ENCODE measurements at regions not wholly inside any gene's neighbourhood (a gene's known extent, or its start where the extent isn't known, plus 50 kb on each side); places are given as distances from the start of the nearest gene placed in this dataset.

DNA sequence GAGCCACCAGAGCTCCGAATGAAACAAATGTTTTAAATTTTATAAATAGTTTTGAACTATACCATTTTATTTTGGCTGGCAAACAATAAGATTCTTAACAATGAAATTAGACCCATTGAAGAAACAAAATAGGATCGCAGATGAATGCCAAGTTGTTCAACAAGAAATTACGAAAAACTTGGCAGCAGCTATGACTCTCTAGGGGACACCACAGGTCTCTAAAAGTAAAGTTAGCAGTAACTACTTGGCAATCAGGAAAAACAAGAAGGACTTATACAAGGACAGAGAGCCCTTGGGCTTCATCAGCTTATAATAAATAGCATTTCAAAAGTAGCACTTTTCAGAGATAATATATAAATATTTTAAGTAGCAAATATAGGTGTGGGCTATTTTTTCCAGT is 603.8 kb upstream of the PSMD7 start:
- whole genome bisulfite sequencing (ENCODE audit: insufficient coverage), result 20% methylated on average over 1 of the region's 3 CpGs
- no peaks in the 10 kb centered on the region for H3K4me1 ChIP-seq (ENCODE audit: control insufficient read depth, insufficient read depth, low read length)
- H3K4me3 ChIP-seq (ENCODE audit: low read length), result no peak overlapping the region
- peaks cover 2% of the 10 kb centered on the region for H3K9me3 ChIP-seq (replicated peaks; ENCODE audit: control insufficient read depth, low read depth, low read length)
- DNase-seq, result peak; percentile 22
- no peaks in the 10 kb centered on the region for H3K36me3 ChIP-seq (ENCODE audit: control insufficient read depth, insufficient read depth, low read length)
- H3K27me3 ChIP-seq (ENCODE audit: control insufficient read depth, insufficient read depth, low read length), result no peaks in the 10 kb centered on the region
- no peak overlapping the region for H3K27ac ChIP-seq (ENCODE audit: low read length)

GRCh38 chr16:73683804-73684203 is 612.8 kb upstream of the PSMD7 start:
- no peak for DNase-seq

GRCh38 chr16:73672135-73672534 is 624.2 kb upstream of the ZFHX3 start:
- no peak for DNase-seq
- WGBS (ENCODE audit: insufficient coverage), result 60% methylated on average over 1 of the region's 3 CpGs
- no peak overlapping the region for H3K4me3 ChIP-seq (ENCODE audit: low read length)
- H3K4me1 ChIP-seq (ENCODE audit: control insufficient read depth, insufficient read depth, low read length), result no peaks in the 10 kb centered on the region
- no peaks in the 10 kb centered on the region for H3K9me3 ChIP-seq (replicated peaks; ENCODE audit: control insufficient read depth, low read depth, low read length)
- no peaks in the 10 kb centered on the region for H3K27me3 ChIP-seq (ENCODE audit: control insufficient read depth, insufficient read depth, low read length)
- no peaks in the 10 kb centered on the region for H3K36me3 ChIP-seq (ENCODE audit: control insufficient read depth, insufficient read depth, low read length)
- H3K27ac ChIP-seq (ENCODE audit: low read length), result no peak overlapping the region

More at GRCh38 chr16:73683804-73684203, 612.8 kb upstream of the PSMD7 start:
- no CpG with 5 or more reads among the region's 2 CpGs for WGBS (ENCODE audit: insufficient coverage)
- H3K4me3 ChIP-seq (ENCODE audit: low read length), result no peak overlapping the region
- H3K9me3 ChIP-seq (replicated peaks; ENCODE audit: control insufficient read depth, low read depth, low read length), result peaks cover 2% of the 10 kb centered on the region
- H3K36me3 ChIP-seq (ENCODE audit: control insufficient read depth, insufficient read depth, low read length), result no peaks in the 10 kb centered on the region
- no peak overlapping the region for H3K27ac ChIP-seq (ENCODE audit: low read length)
- H3K4me1 ChIP-seq (ENCODE audit: control insufficient read depth, insufficient read depth, low read length), result no peaks in the 10 kb centered on the region
- no peaks in the 10 kb centered on the region for H3K27me3 ChIP-seq (ENCODE audit: control insufficient read depth, insufficient read depth, low read length)

DNA sequence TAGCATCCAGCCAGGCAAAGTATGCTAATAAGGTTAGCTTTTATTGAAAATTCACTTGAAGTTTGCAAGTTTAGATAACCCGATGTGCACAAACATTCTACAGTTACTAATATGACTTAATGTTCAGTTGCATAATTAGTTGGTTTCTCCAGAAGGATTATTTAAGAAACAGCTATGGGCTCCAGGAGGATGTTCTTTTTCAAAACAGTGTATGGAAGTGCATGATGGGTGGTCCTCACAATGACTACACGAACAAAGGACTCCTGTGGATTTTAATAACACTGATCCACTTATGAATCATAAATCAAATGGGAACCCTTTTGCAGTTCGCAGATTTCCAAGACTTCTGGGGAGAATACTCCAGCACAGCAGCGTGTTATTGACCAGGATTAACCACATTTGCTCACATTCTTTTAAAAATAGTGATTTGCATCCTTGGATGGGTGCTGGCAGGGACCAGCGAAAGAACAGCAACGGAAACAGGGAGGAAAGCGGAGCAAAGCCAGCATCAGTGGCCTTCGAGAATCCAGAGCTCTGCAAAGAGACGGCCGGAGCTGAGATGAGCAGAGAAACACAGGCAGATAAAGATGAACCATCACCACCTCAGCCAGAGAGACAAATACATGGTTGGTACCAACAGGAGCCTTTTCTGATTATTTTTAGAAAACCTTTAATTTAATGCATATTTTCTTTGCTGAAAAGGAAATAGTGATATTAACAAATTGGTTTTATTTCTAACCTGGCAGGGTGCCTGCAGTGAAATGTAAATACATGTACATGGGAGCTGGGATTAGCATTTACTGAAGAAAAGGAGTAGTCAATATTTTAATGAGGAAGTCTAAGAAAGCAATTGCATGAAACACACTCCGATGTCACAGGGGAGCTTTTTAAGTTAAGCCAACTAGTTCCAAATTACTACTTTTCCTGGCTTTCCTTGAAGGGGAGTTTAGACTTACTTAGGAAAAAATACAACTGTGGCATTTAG is 623.2 kb upstream of the ZFHX3 start:
- Histone ChIP-seq H3K4me1 (ENCODE audit: control insufficient read depth, insufficient read depth, low read length) (no peaks in the 10 kb centered on the region), H3K36me3 (ENCODE audit: control insufficient read depth, insufficient read depth, low read length) (no peaks in the 10 kb centered on the region), H3K4me3 (ENCODE audit: low read length) (no peak overlapping the region), H3K9me3 (replicated peaks; ENCODE audit: control insufficient read depth, low read depth, low read length) (no peaks in the 10 kb centered on the region), H3K27me3 (ENCODE audit: control insufficient read depth, insufficient read depth, low read length) (no peaks in the 10 kb centered on the region), H3K27ac (ENCODE audit: low read length) (no peak overlapping the region)
- 12% methylated on average over 6 of the region's 11 CpGs for WGBS (ENCODE audit: insufficient coverage)
- DNase-seq, result no peak

GRCh38 chr16:73669535-73670274 is 621.8 kb upstream of the ZFHX3 start:
- Histone ChIP-seq H3K27me3 (ENCODE audit: control insufficient read depth, insufficient read depth, low read length) (no peaks in the 10 kb centered on the region), H3K9me3 (replicated peaks; ENCODE audit: control insufficient read depth, low read depth, low read length) (no peaks in the 10 kb centered on the region), H3K36me3 (ENCODE audit: control insufficient read depth, insufficient read depth, low read length) (no peaks in the 10 kb centered on the region), H3K27ac (ENCODE audit: low read length) (no peak overlapping the region), H3K4me1 (ENCODE audit: control insufficient read depth, insufficient read depth, low read length) (no peaks in the 10 kb centered on the region), H3K4me3 (ENCODE audit: low read length) (no peak overlapping the region)
- WGBS (ENCODE audit: insufficient coverage), result no CpG with 5 or more reads among the region's 4 CpGs
- no peak for DNase-seq

GRCh38 chr16:73663720-73664119 is 615.8 kb upstream of the ZFHX3 start:
- 17% methylated on average over 1 of the region's 2 CpGs for WGBS (ENCODE audit: insufficient coverage)
- Histone ChIP-seq H3K27ac (ENCODE audit: low read length) (no peak overlapping the region), H3K4me3 (ENCODE audit: low read length) (no peak overlapping the region), H3K9me3 (replicated peaks; ENCODE audit: control insufficient read depth, low read depth, low read length) (no peaks in the 10 kb centered on the region), H3K36me3 (ENCODE audit: control insufficient read depth, insufficient read depth, low read length) (no peaks in the 10 kb centered on the region), H3K4me1 (ENCODE audit: control insufficient read depth, insufficient read depth, low read length) (no peaks in the 10 kb centered on the region), H3K27me3 (ENCODE audit: control insufficient read depth, insufficient read depth, low read length) (no peaks in the 10 kb centered on the region)
- DNase-seq, result no peak

GRCh38 chr16:73636196-73636595 is 588.3 kb upstream of the ZFHX3 start:
- no peak for DNase-seq
- no peaks in the 10 kb centered on the region for H3K36me3 ChIP-seq (ENCODE audit: control insufficient read depth, insufficient read depth, low read length)
- no peaks in the 10 kb centered on the region for H3K4me1 ChIP-seq (ENCODE audit: control insufficient read depth, insufficient read depth, low read length)
- WGBS (ENCODE audit: insufficient coverage), result no CpG with 5 or more reads among the region's 2 CpGs
- no peaks in the 10 kb centered on the region for H3K27me3 ChIP-seq (ENCODE audit: control insufficient read depth, insufficient read depth, low read length)
- H3K4me3 ChIP-seq (ENCODE audit: low read length), result no peak overlapping the region
- H3K9me3 ChIP-seq (replicated peaks; ENCODE audit: control insufficient read depth, low read depth, low read length), result no peaks in the 10 kb centered on the region
- no peak overlapping the region for H3K27ac ChIP-seq (ENCODE audit: low read length)

GRCh38 chr16:73629011-73629410 is 581.1 kb upstream of the ZFHX3 start:
- WGBS (ENCODE audit: insufficient coverage), result no CpG with 5 or more reads among the region's 8 CpGs
- DNase-seq, result no peak
- H3K9me3 ChIP-seq (replicated peaks; ENCODE audit: control insufficient read depth, low read depth, low read length), result no peaks in the 10 kb centered on the region

GRCh38 chr16:73617738-73618137 is 569.8 kb upstream of the ZFHX3 start:
- WGBS (ENCODE audit: insufficient coverage), result 76% methylated on average over 4 of the region's 4 CpGs
- H3K9me3 ChIP-seq (replicated peaks; ENCODE audit: control insufficient read depth, low read depth, low read length), result no peaks in the 10 kb centered on the region
- H3K27ac ChIP-seq (ENCODE audit: low read length), result no peak overlapping the region
- no peaks in the 10 kb centered on the region for H3K4me1 ChIP-seq (ENCODE audit: control insufficient read depth, insufficient read depth, low read length)
- peaks cover 2% of the 10 kb centered on the region for H3K27me3 ChIP-seq (ENCODE audit: control insufficient read depth, insufficient read depth, low read length)
- DNase-seq, result no peak
- H3K36me3 ChIP-seq (ENCODE audit: control insufficient read depth, insufficient read depth, low read length), result no peaks in the 10 kb centered on the region
- H3K4me3 ChIP-seq (ENCODE audit: low read length), result no peak overlapping the region

More at GRCh38 chr16:73629011-73629410, 581.1 kb upstream of the ZFHX3 start:
- H3K27me3 ChIP-seq (ENCODE audit: control insufficient read depth, insufficient read depth, low read length), result no peaks in the 10 kb centered on the region
- H3K36me3 ChIP-seq (ENCODE audit: control insufficient read depth, insufficient read depth, low read length), result no peaks in the 10 kb centered on the region
- H3K4me1 ChIP-seq (ENCODE audit: control insufficient read depth, insufficient read depth, low read length), result no peaks in the 10 kb centered on the region
- no peak overlapping the region for H3K4me3 ChIP-seq (ENCODE audit: low read length)
- no peak overlapping the region for H3K27ac ChIP-seq (ENCODE audit: low read length)

GRCh38 chr16:73616770-73617169 is 568.8 kb upstream of the ZFHX3 start:
- Histone ChIP-seq H3K27ac (ENCODE audit: low read length) (no peak overlapping the region), H3K4me1 (ENCODE audit: control insufficient read depth, insufficient read depth, low read length) (no peaks in the 10 kb centered on the region), H3K36me3 (ENCODE audit: control insufficient read depth, insufficient read depth, low read length) (no peaks in the 10 kb centered on the region), H3K27me3 (ENCODE audit: control insufficient read depth, insufficient read depth, low read length) (peaks cover 2% of the 10 kb centered on the region), H3K4me3 (ENCODE audit: low read length) (no peak overlapping the region), H3K9me3 (replicated peaks; ENCODE audit: control insufficient read depth, low read depth, low read length) (no peaks in the 10 kb centered on the region)
- no CpG with 5 or more reads among the region's 6 CpGs for WGBS (ENCODE audit: insufficient coverage)
- no peak for DNase-seq
